H9 (cell line): ENCODE measurements at regions not wholly inside any gene's neighbourhood (a gene's known extent, or its start where the extent isn't known, plus 50 kb on each side); places are given as distances from the start of the nearest gene placed in this dataset.
A peak's percentile ranks its signal among the peaks of the same experiment; 100 is the strongest.

ENCODE experiments used
- DNase-seq: peaks from one replicate; pipeline ENCODE4 v3.0.0-alpha.2; 2017
- H2AFZ ChIP-seq: one replicate; pipeline ENCODE4 v1.6.1; 2013; ENCODE audit warnings: mild to moderate bottlenecking, low read length, control low read depth, moderate library complexity
- H2AK5ac ChIP-seq: 2 replicates; pipeline ENCODE4 v1.6.1; 2013; ENCODE audit warnings: low read length, control low read depth, mixed read lengths; ENCODE audit not compliant: insufficient read length
- H2BK120ac ChIP-seq: one replicate; pipeline ENCODE4 v1.6.1; 2013; ENCODE audit warnings: low read depth, mild to moderate bottlenecking, low read length, control low read depth, inconsistent platforms; ENCODE audit not compliant: poor library complexity, severe bottlenecking
- H2BK12ac ChIP-seq: 2 replicates; pipeline ENCODE4 v1.6.1; 2013; ENCODE audit warnings: low read length, control low read depth, mixed read lengths, low read depth; ENCODE audit not compliant: insufficient read length
- H2BK15ac ChIP-seq: 2 replicates; pipeline ENCODE4 v1.6.1; 2013; ENCODE audit warnings: low read depth, low read length, control low read depth
- H2BK20ac ChIP-seq: one replicate; pipeline ENCODE4 v1.6.1; 2013; ENCODE audit warnings: low read depth, mild to moderate bottlenecking, low read length, control low read depth, inconsistent platforms; ENCODE audit not compliant: poor library complexity, severe bottlenecking
- H2BK5ac ChIP-seq: 2 replicates; pipeline ENCODE4 v1.6.1; 2013; ENCODE audit warnings: low read length, control low read depth, mixed read lengths; ENCODE audit not compliant: insufficient read length
- H3K14ac ChIP-seq: 2 replicates; pipeline ENCODE4 v1.6.1; 2013; ENCODE audit warnings: low read length, control low read depth; ENCODE audit not compliant: insufficient read depth
- H3K18ac ChIP-seq: 2 replicates; pipeline ENCODE4 v1.6.1; 2013; ENCODE audit warnings: low read depth, mild to moderate bottlenecking, mixed read lengths, low read length, control low read depth; ENCODE audit not compliant: insufficient read length
- H3K23ac ChIP-seq: 2 replicates; pipeline ENCODE4 v1.6.1; 2013; ENCODE audit warnings: low read length, control low read depth, mixed read lengths, low read depth; ENCODE audit not compliant: insufficient read length
- H3K23me2 ChIP-seq: 2 replicates; pipeline ENCODE4 v1.6.1; 2013; ENCODE audit warnings: low read depth, mild to moderate bottlenecking, mixed read lengths, low read length, control low read depth; ENCODE audit not compliant: insufficient read length, poor library complexity, severe bottlenecking
- H3K27ac ChIP-seq: 2 replicates; pipeline ENCODE4 v1.5.1; 2013; ENCODE audit warnings: low read length, control low read depth, mixed read lengths, low read depth; ENCODE audit not compliant: insufficient read length
- H3K27me3 ChIP-seq: 2 replicates; pipeline ENCODE4 v1.6.1; 2013; ENCODE audit warnings: low read length, control low read depth, inconsistent platforms; ENCODE audit not compliant: insufficient read depth
- H3K4ac ChIP-seq: 2 replicates; pipeline ENCODE4 v1.6.1; 2013; ENCODE audit warnings: low read depth, mild to moderate bottlenecking, control low read depth, inconsistent platforms, low read length, moderate library complexity
- H3K4me1 ChIP-seq: 2 replicates; pipeline ENCODE4 v1.6.1; 2013; ENCODE audit warnings: low read length, control low read depth, inconsistent platforms; ENCODE audit not compliant: insufficient read depth
- H3K4me2 ChIP-seq: 2 replicates; pipeline ENCODE4 v1.6.1; 2013; ENCODE audit warnings: low read length, control low read depth, mixed read lengths; ENCODE audit not compliant: insufficient read length, insufficient read depth
- H3K56ac ChIP-seq: 2 replicates; pipeline ENCODE4 v1.6.1; 2013; ENCODE audit warnings: low read depth, mild to moderate bottlenecking, mixed read lengths, low read length, control low read depth; ENCODE audit not compliant: insufficient read length
- H3K79me1 ChIP-seq: 2 replicates; pipeline ENCODE4 v1.6.1; 2013; ENCODE audit warnings: low read depth, mild to moderate bottlenecking, moderate library complexity, low read length, control low read depth, inconsistent platforms; ENCODE audit not compliant: insufficient read depth, poor library complexity, severe bottlenecking
- H3K79me2 ChIP-seq: 2 replicates; pipeline ENCODE4 v1.6.1; 2013; ENCODE audit warnings: low read length, control low read depth, inconsistent platforms; ENCODE audit not compliant: insufficient read depth
- H3K9ac ChIP-seq: 2 replicates; pipeline ENCODE4 v1.6.1; 2013; ENCODE audit warnings: low read length, control low read depth, mixed read lengths; ENCODE audit not compliant: insufficient read length; ENCODE audit errors: extremely low read depth
- H3K9me3 ChIP-seq: one replicate; pipeline ENCODE4 v1.6.1; 2013; ENCODE audit warnings: low read depth, low read length, inconsistent platforms; ENCODE audit not compliant: control insufficient read depth
- H3T11ph ChIP-seq: one replicate; pipeline ENCODE4 v1.6.1; 2013; ENCODE audit warnings: mild to moderate bottlenecking, low read length, control low read depth, inconsistent platforms
- H4K20me1 ChIP-seq: one replicate; pipeline ENCODE4 v1.6.1; 2013; ENCODE audit not compliant: control insufficient read depth, insufficient read length, insufficient read depth
- H4K5ac ChIP-seq: 2 replicates; pipeline ENCODE4 v1.6.1; 2013; ENCODE audit warnings: low read depth, mild to moderate bottlenecking, mixed read lengths, low read length, control low read depth; ENCODE audit not compliant: insufficient read length
- H4K8ac ChIP-seq: replicated peaks from 2 replicates; pipeline ENCODE4 v1.6.1; 2013; ENCODE audit warnings: low read length, control low read depth, mixed read lengths, low read depth; ENCODE audit not compliant: insufficient read length
- H4K91ac ChIP-seq: 2 replicates; pipeline ENCODE4 v1.6.1; 2013; ENCODE audit warnings: low read depth, mild to moderate bottlenecking, moderate library complexity, mixed read lengths, low read length, control low read depth; ENCODE audit not compliant: insufficient read length
- H3K27ac Mint-ChIP-seq, 3 experiments: 2 replicates in 2 of 3; 3 replicates in 1 of 3; pipeline ENCODE4 v1.8.0; 2020 to 2021; ENCODE audit warnings: mixed read lengths in 3 of 3, mild to moderate bottlenecking in 1 of 3, moderate library complexity in 1 of 3
- H3K27me3 Mint-ChIP-seq: 2 replicates; pipeline ENCODE4 v1.8.0; 2021; ENCODE audit warnings: low read depth, mild to moderate bottlenecking, moderate library complexity, mixed read lengths
- H3K36me3 Mint-ChIP-seq, 3 experiments: 2 replicates in 2 of 3; 3 replicates in 1 of 3; pipeline ENCODE4 v1.8.0; 2020 to 2021; ENCODE audit warnings: low read depth in 3 of 3, mixed read lengths in 3 of 3; ENCODE audit not compliant: insufficient read depth in 1 of 3
- H3K4me1 Mint-ChIP-seq, 2 experiments: 2 replicates each; pipeline ENCODE4 v1.8.0; 2020; ENCODE audit warnings: mixed read lengths in 2 of 2
- H3K4me3 Mint-ChIP-seq, 2 experiments: 2 replicates in 1 of 2; 3 replicates in 1 of 2; pipeline ENCODE4 v1.8.0; 2020 to 2021; ENCODE audit warnings: mild to moderate bottlenecking in 2 of 2, mixed read lengths in 2 of 2, moderate library complexity in 1 of 2
- H3K9me3 Mint-ChIP-seq, 2 experiments: 2 replicates in 1 of 2; 3 replicates in 1 of 2; pipeline ENCODE4 v1.8.0; 2020; ENCODE audit warnings: mild to moderate bottlenecking in 2 of 2, mixed read lengths in 2 of 2, moderate library complexity in 1 of 2
- WGBS: extraction: QIAGEN DNeasy Blood & Tissue Kit; methylation state at CpG from one replicate; pipeline ENCODE4 v1.1.7; 2013; ENCODE audit warnings: missing lambda C conversion rate, low lambda C conversion rate, mixed read lengths; ENCODE audit not compliant: insufficient read length; ENCODE audit errors: extremely low coverage; 5-methylcytosine and 5-hydroxymethylcytosine counted together
- TF ChIP-seq, protein P1 (sequence below): fragments of 200-600 bp; sonication (generic); conservative IDR thresholded peaks from 3 replicates; pipeline ENCODE4 v1.8.0; 2021; ENCODE audit warnings: antibody characterized with exemption, mild to moderate bottlenecking

DNA sequence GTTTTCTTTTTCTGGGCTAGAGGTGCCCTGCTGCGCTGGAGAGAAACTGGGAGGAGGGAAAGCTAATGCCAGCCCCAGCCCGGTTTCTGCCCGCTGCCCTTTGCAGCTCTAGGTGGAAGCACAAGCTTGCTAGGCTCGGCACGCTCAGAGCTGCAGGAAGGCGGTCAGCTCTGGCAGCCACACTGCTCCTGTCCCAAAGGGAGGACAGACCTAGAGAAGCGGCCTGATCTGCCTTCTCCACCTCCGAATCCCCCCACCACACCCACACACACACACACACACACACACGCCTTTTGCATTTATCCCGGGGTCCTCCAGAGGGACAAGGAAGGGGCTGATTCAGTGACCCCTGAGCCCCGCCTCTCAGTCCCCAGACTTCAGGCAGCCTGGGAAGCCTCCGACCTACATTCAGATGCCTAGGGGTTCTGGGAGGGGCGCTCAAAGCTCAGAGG, 418.1 kb downstream of the SOX9 start:
- Histone ChIP-seq H3K79me1 (no peaks in the 10 kb centered on the region), H3K23ac (no peak overlapping the region), H2BK12ac (no peak overlapping the region), H3T11ph (no peak overlapping the region), H2AK5ac (no peak overlapping the region), H3K4me1 (no peaks in the 10 kb centered on the region; the same call in 1 of the 2 replicates), H2BK15ac (no peak overlapping the region), H3K14ac (no peak overlapping the region), H4K20me1 (no peaks in the 10 kb centered on the region), H3K56ac (no peak overlapping the region), H3K18ac (no peak overlapping the region), H3K4me2 (no peak overlapping the region), H3K9me3 (no peaks in the 10 kb centered on the region), H3K23me2 (no peaks in the 10 kb centered on the region), H3K27ac (no peak overlapping the region), H4K91ac (no peak overlapping the region), H2BK120ac (no peak overlapping the region), H3K9ac (no peak overlapping the region), H2BK5ac (no peak overlapping the region), H2AFZ (no peak overlapping the region), H4K5ac (no peak overlapping the region), H3K79me2 (no peaks in the 10 kb centered on the region), H3K27me3 (no peaks in the 10 kb centered on the region), H4K8ac (no peak overlapping the region), H2BK20ac (no peak overlapping the region), H3K4ac (no peak overlapping the region)
- peak; percentile 74 for DNase-seq
- TF ChIP-seq, protein P1, sequence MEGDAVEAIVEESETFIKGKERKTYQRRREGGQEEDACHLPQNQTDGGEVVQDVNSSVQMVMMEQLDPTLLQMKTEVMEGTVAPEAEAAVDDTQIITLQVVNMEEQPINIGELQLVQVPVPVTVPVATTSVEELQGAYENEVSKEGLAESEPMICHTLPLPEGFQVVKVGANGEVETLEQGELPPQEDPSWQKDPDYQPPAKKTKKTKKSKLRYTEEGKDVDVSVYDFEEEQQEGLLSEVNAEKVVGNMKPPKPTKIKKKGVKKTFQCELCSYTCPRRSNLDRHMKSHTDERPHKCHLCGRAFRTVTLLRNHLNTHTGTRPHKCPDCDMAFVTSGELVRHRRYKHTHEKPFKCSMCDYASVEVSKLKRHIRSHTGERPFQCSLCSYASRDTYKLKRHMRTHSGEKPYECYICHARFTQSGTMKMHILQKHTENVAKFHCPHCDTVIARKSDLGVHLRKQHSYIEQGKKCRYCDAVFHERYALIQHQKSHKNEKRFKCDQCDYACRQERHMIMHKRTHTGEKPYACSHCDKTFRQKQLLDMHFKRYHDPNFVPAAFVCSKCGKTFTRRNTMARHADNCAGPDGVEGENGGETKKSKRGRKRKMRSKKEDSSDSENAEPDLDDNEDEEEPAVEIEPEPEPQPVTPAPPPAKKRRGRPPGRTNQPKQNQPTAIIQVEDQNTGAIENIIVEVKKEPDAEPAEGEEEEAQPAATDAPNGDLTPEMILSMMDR, result no peak
- Mint-ChIP-seq H3K4me3 (no peak overlapping the region; a peak in 2 of 5 replicates), H3K4me1 (peaks cover 18 to 21% of the 10 kb centered on the region in 2 experiments), H3K27ac (no peak overlapping the region), H3K27me3 (peaks cover 17% of the 10 kb centered on the region), H3K36me3 (peaks cover 0 to 19% (median 5%) of the 10 kb centered on the region in 3 experiments; a peak in 4 of 7 replicates), H3K9me3 (peaks cover 6 to 9% of the 10 kb centered on the region in 2 experiments)
- no CpG with 5 or more reads among the region's 13 CpGs for WGBS
